H1 (cell line): ENCODE measurements at regions not wholly inside any gene's neighbourhood (a gene's known extent, or its start where the extent isn't known, plus 50 kb on each side); places are given as distances from the start of the nearest gene placed in this dataset.

Experiments used
- ATF2 ChIP-seq: IDR thresholded peaks from 2 replicates; pipeline ENCODE4 v1.6.1; 2012; ENCODE audit warnings: low read length, inconsistent platforms
- CTCF ChIP-seq, 3 experiments: IDR thresholded peaks; 1 replicate in 2 of 3; 2 replicates in 1 of 3; pipeline versions ENCODE4 v1.5.1 to v1.6.1; 2011; ENCODE audit warnings: low read length in 3 of 3, mild to moderate bottlenecking in 3 of 3, inconsistent platforms in 2 of 3, low read depth in 1 of 3, moderate library complexity in 1 of 3; ENCODE audit not compliant: insufficient read depth in 1 of 3; ENCODE audit errors: control extremely low read depth in 1 of 3
- EZH2 ChIP-seq: fragments of 200-600 bp; sonication (generic); IDR thresholded peaks from 2 replicates; pipeline ENCODE4 v1.7.1; 2012; ENCODE audit warnings: low read depth, mild to moderate bottlenecking, moderate library complexity, low read length, inconsistent platforms; ENCODE audit not compliant: severe bottlenecking
- FOSL1 ChIP-seq: IDR thresholded peaks from 2 replicates; pipeline ENCODE4 v1.6.1; 2011; ENCODE audit warnings: mild to moderate bottlenecking, low read depth, low read length, moderate library complexity; ENCODE audit not compliant: insufficient read depth
- GABPA ChIP-seq: IDR thresholded peaks from 2 replicates; pipeline ENCODE4 v1.6.1; 2011; ENCODE audit warnings: mild to moderate bottlenecking, low read length, moderate library complexity, borderline replicate concordance; ENCODE audit not compliant: insufficient read depth
- JUN ChIP-seq: IDR thresholded peaks from 2 replicates; pipeline ENCODE4 v1.6.1; 2011; ENCODE audit warnings: low read depth, mild to moderate bottlenecking, improper control_type of control experiment, low read length
- TF ChIP-seq, protein P1 (sequence below): IDR thresholded peaks from 2 replicates; pipeline ENCODE4 v1.6.1; 2012; ENCODE audit warnings: inconsistent platforms

GRCh38 chr1:199002661-199003060 is 363.8 kb downstream of the PTPRC start:
- no peak for TF ChIP-seq CTCF (IDR thresholded peaks at IDR 0.05; ENCODE audit: control extremely low read depth in 1 of 3, insufficient read depth in 1 of 3, low read depth in 1 of 3, low read length in 3 of 3)
- no peak for TF ChIP-seq EZH2
- TF ChIP-seq, protein P1, sequence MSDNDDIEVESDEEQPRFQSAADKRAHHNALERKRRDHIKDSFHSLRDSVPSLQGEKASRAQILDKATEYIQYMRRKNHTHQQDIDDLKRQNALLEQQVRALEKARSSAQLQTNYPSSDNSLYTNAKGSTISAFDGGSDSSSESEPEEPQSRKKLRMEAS = no peak
- no peak for TF ChIP-seq ATF2
- no peak for TF ChIP-seq FOSL1
- TF ChIP-seq JUN = no peak
- TF ChIP-seq GABPA = no peak
